HuH-7.5 (cell line): ENCODE measurements at regions not wholly inside any gene's neighbourhood (a gene's known extent, or its start where the extent isn't known, plus 50 kb on each side); places are given as distances from the start of the nearest gene placed in this dataset.

Source experiments
- DNase-seq: peaks from one replicate; pipeline ENCODE4 v3.0.0; 2011; ENCODE audit warnings: low spot score

GRCh38 chr21:38742580-38743260 lies 63.0 kb upstream of the ETS2 start:
- DNase-seq: no peak

- DNase-seq: no peak
Observed at GRCh38 chr21:38743772-38744529, 61.8 kb upstream of the ETS2 start.

GRCh38 chr21:38744861-38745260 lies 60.9 kb upstream of the ETS2 start:
- no peak for DNase-seq

GRCh38 chr21:38747810-38748209 lies 57.9 kb upstream of the ETS2 start:
- DNase-seq: no peak

- DNase-seq: no peak
Observed at GRCh38 chr21:38751379-38752050, 54.2 kb upstream of the ETS2 start.

GRCh38 chr21:38752051-38752505 lies 53.7 kb upstream of the ETS2 start:
- DNase-seq: no peak

GRCh38 chr21:38753114-38753513 lies 52.6 kb upstream of the ETS2 start:
- no peak for DNase-seq

- DNase-seq: no peak
Observed at GRCh38 chr21:38753557-38753971, 52.2 kb upstream of the ETS2 start.
